ENCODE measurements at regions not wholly inside any gene's neighbourhood (a gene's known extent, or its start where the extent isn't known, plus 50 kb on each side); places are given as distances from the start of the nearest gene placed in this dataset.

- no peak overlapping the region for H3K9ac ChIP-seq (ENCODE audit: low read depth, low read length)
- H3K27ac ChIP-seq (ENCODE audit: low read depth, low read length) = no peak overlapping the region
- H3K36me3 ChIP-seq (ENCODE audit: control insufficient read depth, insufficient read depth, low read length) = no peaks in the 10 kb centered on the region
- peaks cover 4% of the 10 kb centered on the region; the same call in 1 of the 2 replicates for H3K4me1 ChIP-seq (ENCODE audit: control insufficient read depth, insufficient read depth, low read length)
- no peaks in the 10 kb centered on the region for H3K27me3 ChIP-seq (ENCODE audit: control insufficient read depth, insufficient read depth, low read length)
- no peak overlapping the region for H3K4me3 ChIP-seq (ENCODE audit: low read depth, low read length)
- H3K9me3 ChIP-seq (ENCODE audit: control insufficient read depth, insufficient read depth, low read length) = no peaks in the 10 kb centered on the region
Measured at GRCh38 chr13:67961331-67961730, 731.2 kb upstream of the PCDH9 start.

GRCh38 chr13:67951431-67951830 is 721.3 kb upstream of the PCDH9 start:
- Histone ChIP-seq H3K36me3 (ENCODE audit: control insufficient read depth, insufficient read depth, low read length) (no peaks in the 10 kb centered on the region), H3K27ac (ENCODE audit: low read depth, low read length) (no peak overlapping the region), H3K4me3 (ENCODE audit: low read depth, low read length) (no peak overlapping the region), H3K9me3 (ENCODE audit: control insufficient read depth, insufficient read depth, low read length) (no peaks in the 10 kb centered on the region), H3K9ac (ENCODE audit: low read depth, low read length) (no peak overlapping the region), H3K27me3 (ENCODE audit: control insufficient read depth, insufficient read depth, low read length) (no peaks in the 10 kb centered on the region), H3K4me1 (ENCODE audit: control insufficient read depth, insufficient read depth, low read length) (no peaks in the 10 kb centered on the region)

GRCh38 chr13:67950603-67951002 is 720.5 kb upstream of the PCDH9 start:
- no peak overlapping the region for H3K27ac ChIP-seq (ENCODE audit: low read depth, low read length)
- no peaks in the 10 kb centered on the region for H3K36me3 ChIP-seq (ENCODE audit: control insufficient read depth, insufficient read depth, low read length)
- H3K4me1 ChIP-seq (ENCODE audit: control insufficient read depth, insufficient read depth, low read length) = no peaks in the 10 kb centered on the region
- H3K9ac ChIP-seq (ENCODE audit: low read depth, low read length) = no peak overlapping the region
- H3K9me3 ChIP-seq (ENCODE audit: control insufficient read depth, insufficient read depth, low read length) = no peaks in the 10 kb centered on the region
- H3K4me3 ChIP-seq (ENCODE audit: low read depth, low read length) = no peak overlapping the region
- no peaks in the 10 kb centered on the region for H3K27me3 ChIP-seq (ENCODE audit: control insufficient read depth, insufficient read depth, low read length)

- Histone ChIP-seq H3K36me3 (ENCODE audit: control insufficient read depth, insufficient read depth, low read length) (no peaks in the 10 kb centered on the region), H3K9me3 (ENCODE audit: control insufficient read depth, insufficient read depth, low read length) (no peaks in the 10 kb centered on the region), H3K4me3 (ENCODE audit: low read depth, low read length) (no peak overlapping the region), H3K27me3 (ENCODE audit: control insufficient read depth, insufficient read depth, low read length) (no peaks in the 10 kb centered on the region), H3K9ac (ENCODE audit: low read depth, low read length) (no peak overlapping the region), H3K4me1 (ENCODE audit: control insufficient read depth, insufficient read depth, low read length) (no peaks in the 10 kb centered on the region), H3K27ac (ENCODE audit: low read depth, low read length) (no peak overlapping the region)
Measured at GRCh38 chr13:67946131-67946530, 716.0 kb upstream of the PCDH9 start.

GRCh38 chr13:67943116-67943515 is 713.0 kb upstream of the PCDH9 start:
- Histone ChIP-seq H3K36me3 (ENCODE audit: control insufficient read depth, insufficient read depth, low read length) (no peaks in the 10 kb centered on the region), H3K27ac (ENCODE audit: low read depth, low read length) (no peak overlapping the region), H3K4me1 (ENCODE audit: control insufficient read depth, insufficient read depth, low read length) (no peaks in the 10 kb centered on the region)

GRCh38 chr13:67935626-67936025 is 705.5 kb upstream of the PCDH9 start:
- H3K9me3 ChIP-seq (ENCODE audit: control insufficient read depth, insufficient read depth, low read length) = no peaks in the 10 kb centered on the region
- H3K27me3 ChIP-seq (ENCODE audit: control insufficient read depth, insufficient read depth, low read length) = no peaks in the 10 kb centered on the region
- no peaks in the 10 kb centered on the region for H3K4me1 ChIP-seq (ENCODE audit: control insufficient read depth, insufficient read depth, low read length)
- no peak overlapping the region for H3K4me3 ChIP-seq (ENCODE audit: low read depth, low read length)
- H3K27ac ChIP-seq (ENCODE audit: low read depth, low read length) = no peak overlapping the region
- no peaks in the 10 kb centered on the region for H3K36me3 ChIP-seq (ENCODE audit: control insufficient read depth, insufficient read depth, low read length)
- H3K9ac ChIP-seq (ENCODE audit: low read depth, low read length) = no peak overlapping the region

More at GRCh38 chr13:67943116-67943515, 713.0 kb upstream of the PCDH9 start:
- no peaks in the 10 kb centered on the region for H3K9me3 ChIP-seq (ENCODE audit: control insufficient read depth, insufficient read depth, low read length)
- H3K27me3 ChIP-seq (ENCODE audit: control insufficient read depth, insufficient read depth, low read length) = no peaks in the 10 kb centered on the region
- H3K4me3 ChIP-seq (ENCODE audit: low read depth, low read length) = no peak overlapping the region
- no peak overlapping the region for H3K9ac ChIP-seq (ENCODE audit: low read depth, low read length)

GRCh38 chr13:67934617-67935330 is 704.6 kb upstream of the PCDH9 start:
- H3K4me3 ChIP-seq (ENCODE audit: low read depth, low read length) = no peak overlapping the region
- no peak overlapping the region for H3K27ac ChIP-seq (ENCODE audit: low read depth, low read length)
- H3K9me3 ChIP-seq (ENCODE audit: control insufficient read depth, insufficient read depth, low read length) = no peaks in the 10 kb centered on the region
- no peaks in the 10 kb centered on the region for H3K4me1 ChIP-seq (ENCODE audit: control insufficient read depth, insufficient read depth, low read length)
- H3K27me3 ChIP-seq (ENCODE audit: control insufficient read depth, insufficient read depth, low read length) = no peaks in the 10 kb centered on the region
- no peaks in the 10 kb centered on the region for H3K36me3 ChIP-seq (ENCODE audit: control insufficient read depth, insufficient read depth, low read length)
- H3K9ac ChIP-seq (ENCODE audit: low read depth, low read length) = no peak overlapping the region

- Histone ChIP-seq H3K4me1 (ENCODE audit: control insufficient read depth, insufficient read depth, low read length) (no peaks in the 10 kb centered on the region), H3K9me3 (ENCODE audit: control insufficient read depth, insufficient read depth, low read length) (no peaks in the 10 kb centered on the region), H3K4me3 (ENCODE audit: low read depth, low read length) (no peak overlapping the region), H3K9ac (ENCODE audit: low read depth, low read length) (no peak overlapping the region), H3K27me3 (ENCODE audit: control insufficient read depth, insufficient read depth, low read length) (no peaks in the 10 kb centered on the region), H3K27ac (ENCODE audit: low read depth, low read length) (no peak overlapping the region), H3K36me3 (ENCODE audit: control insufficient read depth, insufficient read depth, low read length) (no peaks in the 10 kb centered on the region)
Measured at GRCh38 chr13:67932991-67933390, 702.9 kb upstream of the PCDH9 start.

- Histone ChIP-seq H3K9me3 (ENCODE audit: control insufficient read depth, insufficient read depth, low read length) (no peaks in the 10 kb centered on the region), H3K4me3 (ENCODE audit: low read depth, low read length) (no peak overlapping the region), H3K27ac (ENCODE audit: low read depth, low read length) (no peak overlapping the region), H3K27me3 (ENCODE audit: control insufficient read depth, insufficient read depth, low read length) (no peaks in the 10 kb centered on the region), H3K9ac (ENCODE audit: low read depth, low read length) (no peak overlapping the region), H3K36me3 (ENCODE audit: control insufficient read depth, insufficient read depth, low read length) (no peaks in the 10 kb centered on the region), H3K4me1 (ENCODE audit: control insufficient read depth, insufficient read depth, low read length) (no peaks in the 10 kb centered on the region)
Measured at GRCh38 chr13:67917291-67917987, 687.3 kb upstream of the PCDH9 start.

- Histone ChIP-seq H3K4me3 (ENCODE audit: low read depth, low read length) (no peak overlapping the region), H3K36me3 (ENCODE audit: control insufficient read depth, insufficient read depth, low read length) (no peaks in the 10 kb centered on the region), H3K4me1 (ENCODE audit: control insufficient read depth, insufficient read depth, low read length) (no peaks in the 10 kb centered on the region), H3K27ac (ENCODE audit: low read depth, low read length) (no peak overlapping the region), H3K27me3 (ENCODE audit: control insufficient read depth, insufficient read depth, low read length) (no peaks in the 10 kb centered on the region), H3K9me3 (ENCODE audit: control insufficient read depth, insufficient read depth, low read length) (no peaks in the 10 kb centered on the region), H3K9ac (ENCODE audit: low read depth, low read length) (no peak overlapping the region)
Measured at GRCh38 chr13:67916650-67917049, 686.5 kb upstream of the PCDH9 start.

- Histone ChIP-seq H3K9me3 (ENCODE audit: control insufficient read depth, insufficient read depth, low read length) (no peaks in the 10 kb centered on the region), H3K27me3 (ENCODE audit: control insufficient read depth, insufficient read depth, low read length) (no peaks in the 10 kb centered on the region), H3K27ac (ENCODE audit: low read depth, low read length) (no peak overlapping the region), H3K36me3 (ENCODE audit: control insufficient read depth, insufficient read depth, low read length) (no peaks in the 10 kb centered on the region), H3K4me1 (ENCODE audit: control insufficient read depth, insufficient read depth, low read length) (no peaks in the 10 kb centered on the region), H3K4me3 (ENCODE audit: low read depth, low read length) (no peak overlapping the region), H3K9ac (ENCODE audit: low read depth, low read length) (no peak overlapping the region)
Measured at GRCh38 chr13:67914535-67914934, 684.4 kb upstream of the PCDH9 start.

Measured in HUES48 (cell line).